Skin epidermis (tissue), 12 donors: ENCODE measurements at regions not wholly inside any gene's neighbourhood (a gene's known extent, or its start where the extent isn't known, plus 50 kb on each side); places are given as distances from the start of the nearest gene placed in this dataset.
"Not testable (repeated sequence)": the region's sequence is repeated elsewhere in the genome, so short reads cannot be mapped to it uniquely, and the experiment has no call there.

Source experiments
- H3K27ac ChIP-seq, 21 experiments: fragments of 200-600 bp; sonication (generic) in 11 of 21; one replicate each; pipeline ENCODE4 v1.5.0; 2020; ENCODE audit warnings: mild to moderate bottlenecking in 3 of 21, inconsistent platforms in 2 of 21, moderate library complexity in 2 of 21
- H3K4me3 ChIP-seq, 7 experiments: fragments of 200-600 bp; sonication (generic) in 2 of 7; one replicate each; pipeline ENCODE4 v1.5.0; 2020; ENCODE audit warnings: inconsistent platforms in 2 of 7, mild to moderate bottlenecking in 2 of 7, moderate library complexity in 1 of 7

DNA sequence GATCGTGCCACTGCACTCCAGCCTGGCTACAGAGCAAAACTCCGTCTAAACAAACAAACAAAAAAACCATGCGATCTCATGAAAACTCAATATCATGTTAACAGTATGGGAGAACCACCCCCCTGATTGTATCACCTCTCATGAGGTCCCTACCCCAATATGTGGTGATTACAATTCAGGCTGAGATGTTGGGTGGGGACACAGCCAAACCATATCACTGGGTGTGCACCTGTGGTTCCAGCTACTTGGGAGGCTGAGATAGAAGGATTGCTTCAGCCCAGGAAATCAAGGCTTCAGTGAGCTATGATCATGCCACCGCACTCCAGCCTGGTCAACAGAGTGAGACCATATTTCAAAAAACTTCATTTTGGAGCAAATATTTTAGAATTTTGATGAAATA lies 1094.7 kb upstream of the CDH8 start:
- no peak overlapping the region for H3K4me3 ChIP-seq
- H3K27ac ChIP-seq, result no peak overlapping the region

DNA sequence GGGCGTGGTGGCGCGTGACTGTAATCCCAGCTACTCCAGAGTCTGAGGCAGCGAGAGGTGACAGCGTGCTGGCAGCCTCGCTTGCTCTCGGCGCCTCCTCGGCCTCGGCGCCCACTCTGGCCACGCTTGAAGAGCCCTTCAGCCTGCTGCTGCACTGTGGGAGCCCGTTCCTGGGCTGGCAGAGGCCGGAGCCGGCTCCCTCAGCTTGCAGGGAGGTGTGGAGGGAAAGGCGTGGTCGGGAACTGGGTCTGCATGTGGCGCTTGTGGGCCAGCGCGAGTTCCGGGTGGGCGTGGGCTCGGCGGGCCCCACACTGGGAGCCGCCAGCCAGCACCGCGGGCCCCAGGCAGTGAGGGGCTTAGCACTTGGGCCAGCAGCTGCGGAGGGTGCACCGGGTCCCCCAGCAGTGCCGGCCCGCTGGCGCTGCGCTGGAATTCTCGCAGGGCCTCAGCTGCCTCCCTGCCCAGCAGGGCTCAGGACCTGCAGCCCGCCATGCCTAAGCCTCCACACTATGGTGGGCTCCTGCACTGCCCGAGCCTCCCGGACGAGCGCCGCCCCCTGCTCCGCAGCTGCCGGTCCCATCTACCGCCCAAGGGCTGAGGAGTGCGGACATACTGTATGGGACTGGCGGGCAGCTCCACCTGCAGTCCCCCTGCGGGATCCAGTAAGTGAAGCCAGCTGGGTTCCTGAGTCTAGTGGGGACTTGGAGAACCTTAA lies 1093.3 kb upstream of the CDH8 start:
- Histone ChIP-seq H3K4me3 (no peak overlapping the region), H3K27ac (no peak overlapping the region)

DNA sequence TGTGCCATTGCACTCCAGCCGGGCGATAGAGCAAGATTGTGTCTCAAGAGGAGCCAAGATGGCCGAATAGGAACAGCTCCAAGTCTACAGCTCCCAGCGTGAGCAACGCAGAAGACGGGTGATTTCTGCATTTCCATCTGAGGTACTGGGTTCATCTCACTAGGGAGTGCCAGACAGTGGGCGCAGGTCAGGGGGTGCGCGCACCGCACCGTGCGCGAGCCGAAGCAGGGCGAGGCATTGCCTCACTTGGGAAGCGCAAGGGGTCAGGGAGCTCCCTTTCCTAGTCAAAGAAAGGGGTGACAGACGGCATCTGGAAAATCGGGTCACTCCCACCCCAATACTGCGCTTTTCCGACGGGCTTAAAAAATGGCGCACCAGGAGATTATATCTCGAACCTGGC lies 1083.7 kb upstream of the CDH8 start:
- H3K4me3 ChIP-seq, H3K27ac ChIP-seq: not testable (repeated sequence)

DNA sequence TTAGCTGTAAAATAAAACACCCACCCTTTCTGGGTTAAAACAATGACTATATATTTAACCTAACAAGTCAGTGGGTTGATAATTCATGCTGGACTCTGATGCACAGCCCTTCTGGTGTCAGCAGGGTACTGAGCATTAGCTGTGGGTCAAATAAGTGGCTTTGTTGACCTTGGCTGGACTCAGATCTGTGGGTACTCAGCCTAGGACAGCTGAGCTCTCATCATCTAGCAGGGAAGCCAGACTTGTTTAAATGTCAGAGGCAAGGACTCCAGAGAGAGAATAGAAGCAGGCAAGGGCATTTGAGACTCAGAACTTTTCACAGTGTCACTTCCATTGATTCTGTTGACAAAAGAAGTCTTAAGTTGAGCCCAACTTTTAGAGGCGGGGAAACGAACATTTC lies 1063.8 kb upstream of the CDH8 start:
- H3K4me3 ChIP-seq, result no peak overlapping the region
- H3K27ac ChIP-seq, result no peak overlapping the region

DNA sequence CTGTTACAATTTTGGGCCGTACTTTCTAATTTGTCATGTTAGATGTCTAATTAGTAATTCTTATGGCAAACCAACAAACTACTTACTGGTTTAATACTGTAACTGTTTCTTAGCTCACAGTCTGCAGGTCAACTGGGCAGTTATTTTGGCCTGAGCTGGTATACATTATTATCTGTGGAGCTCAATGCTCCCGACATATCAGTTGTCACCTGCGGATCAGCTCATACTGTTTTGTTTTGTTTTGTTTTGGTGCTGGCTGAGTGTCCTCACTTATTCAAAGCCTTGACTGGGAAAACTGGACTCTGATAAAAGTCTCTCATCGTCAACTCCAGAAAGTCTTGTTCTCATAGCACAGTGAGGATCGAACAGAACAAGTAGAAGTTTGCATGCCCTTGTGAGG lies 1060.6 kb upstream of the CDH8 start:
- Histone ChIP-seq H3K4me3 (no peak overlapping the region), H3K27ac (no peak overlapping the region)

DNA sequence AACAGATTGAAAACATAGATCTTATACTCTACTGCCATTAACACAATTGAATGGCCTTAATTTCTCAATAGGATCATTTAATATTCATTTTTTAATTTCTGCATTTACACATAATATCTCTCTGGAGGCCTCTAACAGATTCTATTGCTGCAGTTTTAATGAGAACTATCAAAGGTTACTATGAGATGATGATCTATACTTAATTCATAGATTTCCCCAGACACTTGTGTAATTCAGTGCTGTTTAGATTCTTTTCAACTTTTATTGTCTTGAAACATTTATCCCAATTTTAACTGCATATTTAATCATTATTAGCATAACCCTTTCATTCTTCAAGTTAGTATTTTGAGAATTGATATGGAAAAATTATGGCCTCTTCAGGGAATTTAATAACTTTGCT lies 1056.5 kb upstream of the CDH8 start:
- H3K27ac ChIP-seq, result no peak overlapping the region
- no peak overlapping the region for H3K4me3 ChIP-seq

DNA sequence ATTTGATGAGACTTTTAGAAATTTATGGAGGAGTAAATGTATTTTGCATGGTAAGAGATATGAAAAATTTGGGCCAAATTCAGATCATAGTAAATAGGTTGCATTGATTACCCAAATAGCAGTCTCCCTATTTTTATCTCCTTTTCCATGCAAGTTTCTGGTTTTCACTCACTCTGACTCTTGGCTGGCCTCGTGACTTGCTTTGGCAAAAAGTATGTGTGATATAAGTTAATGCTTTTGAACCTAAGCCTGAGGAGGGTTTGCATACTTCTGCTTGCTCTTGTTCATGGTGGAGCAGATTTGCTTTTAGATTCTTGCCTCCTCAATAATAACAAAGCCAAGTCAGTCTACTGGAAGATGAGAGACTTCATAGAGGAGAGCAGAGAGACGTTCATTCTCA lies 1045.9 kb upstream of the CDH8 start:
- H3K4me3 ChIP-seq, result no peak overlapping the region
- no peak overlapping the region for H3K27ac ChIP-seq

DNA sequence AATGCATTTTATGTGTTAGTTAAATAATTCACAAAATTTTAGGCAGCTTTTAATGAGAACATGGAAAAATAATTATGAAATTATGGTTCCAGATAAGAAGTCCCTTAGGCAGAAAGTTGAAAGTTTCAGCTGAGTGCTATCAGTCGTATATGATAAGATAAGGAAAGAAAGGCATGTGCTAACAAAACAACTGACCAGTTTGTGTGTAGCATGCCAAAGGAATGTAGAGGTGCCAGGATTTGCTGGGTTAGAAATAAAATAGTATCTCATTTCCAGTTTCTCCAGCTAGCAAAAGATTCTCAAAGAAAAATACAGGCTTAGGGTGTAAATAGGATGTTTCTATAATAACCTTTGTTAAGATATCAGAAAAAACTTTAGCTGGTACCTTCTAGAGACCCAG lies 1044.5 kb upstream of the CDH8 start:
- no peak overlapping the region for H3K27ac ChIP-seq

DNA sequence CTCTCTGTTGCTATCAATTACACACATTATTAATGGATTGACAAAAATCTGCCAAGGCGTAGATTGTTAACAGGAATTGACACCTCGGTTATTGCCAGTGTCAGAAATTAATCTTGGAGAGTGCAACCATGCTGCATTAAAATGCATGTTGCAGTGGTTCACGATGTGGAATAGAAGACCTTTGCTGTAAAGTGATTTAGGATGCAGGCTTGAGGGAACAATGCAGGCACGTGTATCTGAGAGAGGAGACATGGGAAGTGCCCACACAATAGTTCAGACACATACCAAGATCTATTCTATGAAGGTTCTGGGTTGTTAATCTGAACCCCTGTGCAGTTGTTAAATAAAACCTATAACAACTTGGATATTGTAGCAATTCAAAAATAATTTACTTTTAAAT lies 1032.8 kb upstream of the CDH8 start:
- no peak overlapping the region for H3K27ac ChIP-seq
- H3K4me3 ChIP-seq, result no peak overlapping the region

More for the DNA sequence above, 1044.5 kb upstream of the CDH8 start:
- no peak overlapping the region for H3K4me3 ChIP-seq

DNA sequence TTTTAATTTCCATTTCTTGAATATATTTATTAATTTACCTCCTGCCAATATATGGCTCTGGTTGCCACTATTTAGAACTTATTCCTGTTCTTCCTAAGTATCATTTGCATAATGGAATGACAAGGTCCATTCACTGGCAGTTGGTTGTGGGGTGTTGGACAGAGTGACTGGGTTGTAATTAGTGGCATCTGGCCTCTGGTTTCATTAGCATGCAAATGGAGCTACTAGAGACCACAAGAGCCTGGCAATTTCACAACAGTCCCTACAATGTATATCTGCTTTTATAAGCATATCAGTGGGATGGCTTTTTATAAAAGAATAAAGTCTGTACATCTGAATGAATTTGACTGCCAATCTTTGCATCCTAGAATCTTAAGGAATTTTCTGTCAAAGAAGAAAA lies 1030.9 kb upstream of the CDH8 start:
- H3K27ac ChIP-seq, result no peak overlapping the region
- no peak overlapping the region for H3K4me3 ChIP-seq

DNA sequence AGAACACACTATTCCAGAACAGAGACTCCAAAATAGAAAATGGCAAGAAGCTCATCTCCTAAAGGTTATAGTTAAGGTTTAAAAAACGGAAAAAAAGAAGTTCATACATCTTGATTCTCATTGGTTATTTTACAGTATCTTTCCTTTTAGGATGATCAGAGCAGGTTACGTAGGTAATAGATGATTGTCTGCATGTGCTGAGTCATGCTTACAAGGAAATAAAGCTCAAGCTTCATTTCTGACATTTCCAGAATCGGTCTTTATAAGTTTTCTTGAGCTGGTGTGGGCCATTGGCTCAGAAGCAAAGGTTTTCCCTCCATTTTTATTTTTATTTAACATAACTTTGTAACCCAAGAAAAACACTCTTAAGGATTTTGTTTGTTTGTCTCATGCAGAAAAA lies 1030.3 kb upstream of the CDH8 start:
- no peak overlapping the region for H3K4me3 ChIP-seq
- H3K27ac ChIP-seq, result no peak overlapping the region

DNA sequence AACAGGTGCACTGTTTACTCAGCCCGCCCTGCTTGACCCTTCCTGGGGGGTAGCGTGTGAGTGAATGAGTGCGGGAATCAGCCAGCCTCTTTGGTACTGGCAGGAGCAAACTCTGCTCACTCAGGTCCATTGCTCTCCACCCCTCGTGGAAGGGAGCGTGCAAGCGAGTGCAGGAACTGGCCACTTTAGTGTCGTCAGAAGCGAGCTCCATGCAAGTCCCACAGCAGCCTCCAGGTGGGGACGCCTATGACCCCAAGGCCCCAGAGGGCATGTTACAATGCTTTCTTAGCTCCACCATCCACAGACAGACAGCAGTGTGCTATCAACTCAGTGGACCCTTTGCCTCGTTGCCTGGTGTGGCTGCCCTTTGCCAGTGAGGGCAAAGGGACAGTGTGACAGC lies 1025.1 kb upstream of the CDH8 start:
- H3K4me3 ChIP-seq, result no peak overlapping the region
- H3K27ac ChIP-seq, result no peak overlapping the region

DNA sequence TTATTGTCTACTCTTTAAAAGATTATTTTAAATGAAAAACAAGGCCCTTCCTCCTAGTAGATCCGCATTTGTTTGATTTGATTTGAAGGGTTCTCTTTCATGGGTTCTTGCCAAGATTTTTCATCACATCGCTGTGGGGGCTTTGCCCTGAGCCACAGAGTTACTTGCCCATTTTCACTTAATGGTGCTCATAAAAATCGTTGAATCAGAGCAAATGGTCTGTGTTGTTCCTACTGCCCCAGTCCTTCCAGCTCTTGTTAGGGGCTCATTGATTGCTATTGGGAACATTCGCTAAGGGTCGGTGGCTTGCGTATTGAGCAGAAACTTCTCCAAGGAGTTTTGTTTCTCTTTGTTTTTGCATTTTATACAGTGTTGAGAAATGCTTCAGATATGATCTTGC lies 1023.4 kb upstream of the CDH8 start:
- Histone ChIP-seq H3K27ac (no peak overlapping the region), H3K4me3 (no peak overlapping the region)

DNA sequence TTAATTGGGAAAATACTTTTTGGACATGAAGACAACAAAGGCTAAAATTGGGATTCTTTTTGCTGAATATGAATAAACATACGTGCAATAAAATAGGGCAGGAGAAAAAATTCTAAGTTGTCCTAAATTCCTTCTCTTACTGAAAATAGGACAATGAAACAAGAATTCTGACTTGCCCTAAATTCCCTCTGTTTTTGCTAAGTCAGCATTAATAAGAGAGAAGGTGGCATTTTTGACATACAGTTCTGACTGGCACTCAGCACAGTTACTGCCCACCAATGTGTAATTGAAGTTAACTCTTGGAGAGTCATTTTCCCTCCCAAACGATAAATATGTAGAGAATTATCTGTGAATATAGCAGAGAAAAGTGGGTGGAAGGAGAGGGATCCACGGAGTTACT lies 1021.1 kb upstream of the CDH8 start:
- Histone ChIP-seq H3K27ac (no peak overlapping the region), H3K4me3 (no peak overlapping the region)

DNA sequence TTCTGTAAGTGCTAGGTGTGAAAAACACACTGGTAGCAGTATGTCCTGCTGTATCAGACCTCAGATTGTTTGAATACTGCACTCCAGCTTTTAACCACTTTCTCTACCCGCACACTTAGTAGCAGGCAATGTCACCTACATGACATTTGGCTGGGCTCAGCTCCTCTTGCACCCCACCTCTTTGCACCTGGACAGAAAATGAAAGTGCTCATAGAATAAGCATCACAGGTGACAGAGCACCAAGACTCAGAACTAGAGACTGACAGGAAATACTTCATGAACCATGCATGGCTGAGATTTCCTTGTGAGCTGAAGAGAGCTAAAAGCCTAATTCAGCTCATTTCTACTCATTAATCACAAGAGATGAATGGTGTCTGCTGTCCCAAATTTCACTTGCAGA lies 1014.2 kb upstream of the CDH8 start:
- Histone ChIP-seq H3K4me3 (no peak overlapping the region), H3K27ac (no peak overlapping the region)

DNA sequence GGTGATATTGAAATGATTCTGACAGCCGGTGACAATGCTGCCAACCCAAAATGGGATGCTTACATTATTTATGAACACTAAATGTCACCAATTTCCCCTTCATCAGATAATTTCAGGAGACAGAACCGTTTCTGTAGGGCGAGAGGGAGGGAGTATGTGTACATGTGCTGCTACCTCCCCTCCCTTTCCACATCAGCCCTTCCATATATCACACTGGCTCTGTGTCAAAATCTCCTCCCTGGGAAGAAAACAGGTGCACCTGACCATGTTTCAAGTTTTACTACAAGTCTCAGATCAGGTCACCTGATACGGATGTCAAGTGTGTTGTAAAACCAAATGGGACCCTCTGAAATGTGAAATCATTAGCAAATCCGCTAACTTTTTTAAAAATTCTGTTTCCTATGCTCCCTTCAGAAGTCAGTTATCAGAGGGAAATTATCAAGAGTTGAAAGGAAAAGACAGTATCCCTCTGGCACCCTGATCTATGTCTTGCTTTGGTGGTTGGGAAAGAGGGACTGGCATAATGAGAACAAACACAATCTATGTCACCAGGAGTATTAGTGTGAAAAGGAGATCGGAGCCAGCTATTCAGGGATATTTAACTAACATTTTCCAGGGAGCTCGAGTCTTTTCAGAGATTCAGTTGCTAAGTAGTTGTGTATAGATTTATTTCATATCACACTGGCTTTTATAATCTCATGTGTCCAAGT lies 1002.3 kb upstream of the CDH8 start:
- Histone ChIP-seq H3K4me3 (no peak overlapping the region), H3K27ac (no peak overlapping the region)

DNA sequence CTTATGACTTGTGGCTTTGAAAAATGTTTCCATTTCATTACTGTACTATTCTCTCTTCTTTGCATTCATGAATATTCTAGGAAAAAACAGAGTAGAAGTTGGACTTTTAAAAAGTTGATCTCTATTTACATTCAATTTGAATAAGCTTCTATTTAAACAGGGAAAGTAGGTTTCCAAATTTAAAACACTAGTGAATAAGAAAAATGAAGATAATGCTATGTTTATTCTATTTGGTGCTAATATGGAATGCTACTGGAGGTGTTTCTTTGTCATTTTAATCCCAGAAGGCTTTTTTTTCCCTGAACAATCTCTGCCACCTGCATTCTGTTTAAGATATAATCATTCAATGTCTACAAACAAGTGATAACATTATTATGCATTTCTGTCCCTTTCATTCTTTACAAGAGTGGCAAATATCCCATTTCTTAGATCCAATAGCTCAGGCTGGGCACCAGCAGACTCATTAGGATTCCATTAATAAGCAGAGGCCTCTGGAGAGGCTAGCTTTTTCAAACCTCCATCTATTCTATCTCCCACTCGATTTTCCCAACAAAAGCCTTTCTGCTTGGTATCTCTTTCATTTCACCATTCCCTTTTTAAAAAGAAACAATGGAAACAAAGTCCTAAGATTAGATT lies 1001.6 kb upstream of the CDH8 start:
- H3K4me3 ChIP-seq, result no peak overlapping the region
- H3K27ac ChIP-seq, result no peak overlapping the region

DNA sequence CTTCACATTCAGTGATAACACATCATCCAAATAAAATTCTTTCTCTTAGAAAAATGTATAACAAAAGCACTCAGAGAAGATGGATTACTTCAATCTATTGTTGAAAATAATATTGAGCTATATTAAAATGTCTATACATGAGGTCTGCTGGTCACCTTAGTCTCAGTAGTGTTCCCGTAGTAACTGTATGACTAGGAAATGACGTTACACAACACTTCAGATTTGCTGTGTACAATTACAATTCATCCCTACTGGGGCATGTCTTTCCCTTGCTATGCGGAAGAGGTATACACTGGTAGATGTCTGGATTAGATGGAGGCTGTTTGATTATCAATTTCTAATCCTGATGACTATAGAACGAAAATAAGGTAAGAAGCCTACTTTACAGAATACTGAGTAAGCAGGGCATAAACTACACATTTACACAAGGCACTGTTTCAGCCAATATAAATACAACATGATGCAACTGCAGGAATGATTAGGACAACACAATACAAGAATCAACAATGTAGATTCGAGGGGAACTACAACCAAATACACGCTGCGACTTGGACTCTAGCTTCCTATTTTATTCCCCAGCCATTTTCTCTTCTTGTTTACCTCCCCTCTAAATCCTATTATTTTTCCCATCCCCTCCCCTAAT lies 982.5 kb upstream of the CDH8 start:
- Histone ChIP-seq H3K27ac (no peak overlapping the region), H3K4me3 (no peak overlapping the region)

DNA sequence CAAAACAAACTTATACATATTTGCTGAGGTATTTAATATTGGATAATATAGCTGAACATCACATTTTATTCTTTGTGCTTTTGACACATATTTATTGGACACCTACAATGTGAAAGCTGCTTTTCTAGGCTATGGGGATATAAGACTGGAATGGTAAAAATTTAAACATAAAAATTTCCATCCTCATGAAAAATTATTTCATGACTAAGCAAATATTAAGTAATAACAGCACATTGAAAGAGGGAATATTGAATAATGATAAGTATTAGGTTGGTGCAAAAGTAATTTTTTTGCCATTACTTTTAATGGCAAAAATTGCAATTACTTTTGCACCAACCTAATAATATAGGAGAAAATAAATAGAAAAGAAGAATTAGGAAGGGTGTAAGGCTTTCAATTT lies 972.5 kb upstream of the CDH8 start:
- Histone ChIP-seq H3K27ac (no peak overlapping the region), H3K4me3 (no peak overlapping the region)

DNA sequence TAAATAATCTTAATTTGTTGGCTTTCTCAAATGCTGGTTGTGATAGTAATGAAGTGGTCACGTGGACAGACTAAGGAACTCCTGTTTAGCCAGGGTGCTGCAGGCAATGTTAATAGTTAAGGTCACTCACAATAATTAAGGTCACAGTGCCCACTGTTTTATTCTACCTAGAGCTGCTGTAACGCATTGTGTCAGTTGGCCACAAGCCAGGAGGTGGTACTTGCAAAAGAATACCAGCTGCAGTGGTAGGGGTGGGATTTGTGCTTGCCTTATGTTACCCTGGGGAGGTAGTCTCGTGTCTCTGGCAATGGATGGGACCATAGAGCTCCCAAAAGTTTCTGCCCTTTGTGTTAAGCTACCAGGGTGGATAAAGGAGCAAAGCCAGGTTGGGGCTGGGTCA lies 969.1 kb upstream of the CDH8 start:
- H3K27ac ChIP-seq, result no peak overlapping the region

DNA sequence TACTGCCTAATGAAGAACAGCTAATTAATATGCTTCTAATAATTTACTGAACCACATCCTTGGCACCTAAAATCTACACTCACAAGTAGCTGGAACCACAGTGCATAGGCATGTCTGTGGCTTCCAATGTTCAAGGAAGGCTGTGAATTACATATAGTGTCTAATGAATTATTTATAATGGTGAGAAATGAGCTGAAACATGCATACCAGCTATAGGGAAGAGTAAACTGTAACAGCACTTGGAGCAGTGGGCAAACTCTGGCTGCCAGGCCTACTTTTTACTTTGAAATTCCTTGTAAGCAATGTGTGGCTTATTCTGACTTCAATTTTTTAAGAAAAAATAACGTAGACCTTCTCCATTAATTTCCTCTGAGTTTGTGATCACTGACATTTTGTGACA lies 953.2 kb upstream of the CDH8 start:
- Histone ChIP-seq H3K4me3 (no peak overlapping the region), H3K27ac (no peak overlapping the region)

More for the DNA sequence above, 969.1 kb upstream of the CDH8 start:
- no peak overlapping the region for H3K4me3 ChIP-seq
